Panc1 (cell line): ENCODE measurements at regions not wholly inside any gene's neighbourhood (a gene's known extent, or its start where the extent isn't known, plus 50 kb on each side); places are given as distances from the start of the nearest gene placed in this dataset.

Experiments
- ATAC-seq: fragments of 200-7000 bp; cut with Tn5 transposase; 2 replicates; pipeline ENCODE4 v1.9.1; 2020; ENCODE audit warnings: mild to moderate bottlenecking, moderate library complexity
- BruUV-seq: library from RNA; stranded (reverse); fragments of 400-500 nt; replicated peaks from 2 replicates; lab custom pipeline; 2021; lab: Mats Ljungman, UMichigan
- CTCF ChIA-PET: fragments of 300-600 bp; sonication (Branson Sonifier 250); formaldehyde crosslinking; loops from one replicate; lab custom pipeline; 2022; ENCODE audit warnings: antibody characterized with exemption; lab: Charles Lee
- POLR2A ChIA-PET: fragments of 300-600 bp; sonication (Branson Sonifier 250); formaldehyde crosslinking; loops from one replicate; lab custom pipeline; 2022; ENCODE audit warnings: antibody characterized with exemption; lab: Charles Lee
- DNase-seq: peaks from one replicate; pipeline ENCODE4 v3.0.0-alpha.2; 2010; ENCODE audit warnings: low read depth, low spot score
- H3K27ac ChIP-seq: 2 replicates; pipeline ENCODE4 v1.5.1; 2011; ENCODE audit warnings: mild to moderate bottlenecking, low read length, inconsistent platforms
- H3K27me3 ChIP-seq: fragments of 200-500 bp; sonication (Bioruptor generic); 2 replicates; pipeline ENCODE4 v1.6.0; 2014; ENCODE audit warnings: low read length, inconsistent platforms; ENCODE audit not compliant: control insufficient read depth, insufficient read depth
- H3K36me3 ChIP-seq: fragments of 200-500 bp; sonication (Bioruptor generic); 2 replicates; pipeline ENCODE4 v1.5.1; 2014; ENCODE audit warnings: inconsistent platforms, mild to moderate bottlenecking, low read length, moderate library complexity; ENCODE audit not compliant: control insufficient read depth, insufficient read depth
- H3K4me1 ChIP-seq: 2 replicates; pipeline ENCODE4 v1.5.1; 2011; ENCODE audit warnings: inconsistent platforms, mild to moderate bottlenecking, low read length, moderate library complexity; ENCODE audit not compliant: control insufficient read depth, insufficient read depth
- H3K4me3 ChIP-seq, 2 experiments: 2 replicates each; pipeline ENCODE4 v1.5.1; 2011 to 2012; ENCODE audit warnings: low read depth in 2 of 2, low read length in 2 of 2, mild to moderate bottlenecking in 2 of 2, inconsistent platforms in 1 of 2, moderate library complexity in 1 of 2
- H3K9me3 ChIP-seq: fragments of 200-500 bp; sonication (Bioruptor generic); 2 replicates; pipeline ENCODE4 v1.5.1; 2014; ENCODE audit warnings: low read depth, mild to moderate bottlenecking, inconsistent platforms, low read length, moderate library complexity; ENCODE audit not compliant: control insufficient read depth, insufficient read depth
- CTCF ChIP-seq: fragments of 450-650 bp; IDR thresholded peaks from 2 replicates; pipeline ENCODE4 v1.5.1; 2017; ENCODE audit warnings: mild to moderate bottlenecking
- POLR2AphosphoS5 ChIP-seq: IDR thresholded peaks from 2 replicates; pipeline ENCODE4 v1.6.1; 2012; ENCODE audit warnings: mild to moderate bottlenecking, low read depth, low read length, moderate library complexity
- REST ChIP-seq, 2 experiments: IDR thresholded peaks; 2 replicates each; pipeline ENCODE4 v1.6.1; 2011 to 2012; ENCODE audit warnings: low read depth in 2 of 2, control low read depth in 1 of 2, low read length in 1 of 2, mild to moderate bottlenecking in 1 of 2, moderate library complexity in 1 of 2; ENCODE audit not compliant: insufficient read depth in 1 of 2
- SIN3A ChIP-seq: IDR thresholded peaks from 2 replicates; pipeline ENCODE4 v1.6.1; 2012; ENCODE audit warnings: low read depth, mild to moderate bottlenecking, low read length, moderate library complexity, borderline replicate concordance; ENCODE audit not compliant: insufficient read depth
- TCF7L2 ChIP-seq: IDR thresholded peaks from 2 replicates; pipeline ENCODE4 v1.6.1; 2011; ENCODE audit warnings: mild to moderate bottlenecking, low read depth, low read length, inconsistent platforms
- in situ Hi-C: cut with HindIII; loops from 2 replicates; pipeline ENCODE4 v1.10.0; 2016; ENCODE audit warnings: low sequenced_read_pairs, low pct_unique_long_range_greater_than_20kb
- intact Hi-C: fragments of 100-400 bp; cut with micrococcal nuclease; formaldehyde crosslinking; loops from one replicate; pipeline ENCODE4 v1.10.0; 2022; ENCODE audit not compliant: unreplicated experiment

- ChIA-PET POLR2A (no interaction called here), CTCF (no interaction called here)
- no peaks in the 10 kb centered on the region for H3K27me3 ChIP-seq
- no peaks in the 10 kb centered on the region for H3K4me1 ChIP-seq
- no peak overlapping the region for H3K4me3 ChIP-seq
- no peaks in the 10 kb centered on the region for H3K9me3 ChIP-seq
- no TSS peak for BruUV-seq
- H3K36me3 ChIP-seq = no peaks in the 10 kb centered on the region
- TF ChIP-seq TCF7L2 = no peak
- no peak for TF ChIP-seq REST (IDR thresholded peaks at IDR 0.05; ENCODE audit: insufficient read depth in 1 of 2, low read depth in 2 of 2, low read length in 1 of 2)
- TF ChIP-seq CTCF = no peak
- no peak for TF ChIP-seq SIN3A
- no peak for TF ChIP-seq POLR2AphosphoS5
- in situ Hi-C loops = no loop called here
- no peak overlapping the region for H3K27ac ChIP-seq
- ATAC-seq (no peak), DNase-seq (no peak)
- intact Hi-C loops = no loop called here
These were observed 114.9 kb upstream of the SLC34A2 start for GRCh38 chr4:25540734-25541133.

- no peak for DNase-seq
- no peak for TF ChIP-seq REST (IDR thresholded peaks at IDR 0.05; ENCODE audit: insufficient read depth in 1 of 2, low read depth in 2 of 2, low read length in 1 of 2)
- TF ChIP-seq SIN3A = no peak
- no TSS peak for BruUV-seq
- Histone ChIP-seq H3K4me3 (no peak overlapping the region), H3K36me3 (no peaks in the 10 kb centered on the region), H3K4me1 (no peaks in the 10 kb centered on the region), H3K9me3 (no peaks in the 10 kb centered on the region), H3K27me3 (no peaks in the 10 kb centered on the region), H3K27ac (no peak overlapping the region)
- ChIA-PET CTCF (no interaction called here), POLR2A (no interaction called here)
- in situ Hi-C loops (no loop called here), intact Hi-C loops (no loop called here)
- no peak for ATAC-seq
These were observed 108.3 kb upstream of the SLC34A2 start for GRCh38 chr4:25547343-25547742.
